ENCODE measurements at regions not wholly inside any gene's neighbourhood (a gene's known extent, or its start where the extent isn't known, plus 50 kb on each side); places are given as distances from the start of the nearest gene placed in this dataset.

- H2BK5ac ChIP-seq (ENCODE audit: low read depth, low read length, poor library complexity, severe bottlenecking) = no peak overlapping the region
- H3K4ac ChIP-seq (ENCODE audit: low read depth in 1 of 2, low read length in 2 of 2) = no peak overlapping the region
- H2AFZ ChIP-seq (ENCODE audit: low read depth, low read length) = no peak overlapping the region
- peaks cover 2% of the 10 kb centered on the region for H3K4me1 ChIP-seq (ENCODE audit: control insufficient read depth, insufficient read depth, low read depth, low read length)
- H3K23ac ChIP-seq (ENCODE audit: low read length in 2 of 2) = no peak overlapping the region
- WGBS = 71% methylated on average over 3 of the region's 7 CpGs
- H3K27ac ChIP-seq (ENCODE audit: low read length, poor library complexity, severe bottlenecking) = no peak overlapping the region
- H2BK15ac ChIP-seq (ENCODE audit: low read depth, poor library complexity, severe bottlenecking) = no peak overlapping the region
- H3K9me3 ChIP-seq (ENCODE audit: control insufficient read depth, low read length) = no peaks in the 10 kb centered on the region
- no peak overlapping the region for H3K9ac ChIP-seq (ENCODE audit: low read length)
- H4K91ac ChIP-seq (ENCODE audit: low read length) = no peak overlapping the region
- no peak overlapping the region for H4K8ac ChIP-seq (ENCODE audit: low read length)
- no peaks in the 10 kb centered on the region for H3K79me1 ChIP-seq (replicated peaks; ENCODE audit: low read length, poor library complexity, severe bottlenecking)
- no peak overlapping the region for H3K4me2 ChIP-seq (ENCODE audit: low read length, poor library complexity, severe bottlenecking)
- H2BK12ac ChIP-seq (ENCODE audit: low read length in 2 of 2) = no peak overlapping the region
- no peak for DNase-seq
- no peak overlapping the region for H3K18ac ChIP-seq (ENCODE audit: low read depth in 1 of 2, low read length in 2 of 2)
- H2AK5ac ChIP-seq (ENCODE audit: low read length, severe bottlenecking) = no peak overlapping the region
- H3K36me3 ChIP-seq (ENCODE audit: control insufficient read depth in 1 of 2, insufficient read depth in 2 of 2, low read depth in 1 of 2, low read length in 2 of 2) = no peaks in the 10 kb centered on the region
- H3K4me3 ChIP-seq (ENCODE audit: insufficient read depth in 1 of 2, low read depth in 1 of 2, low read length in 2 of 2) = no peak overlapping the region
- no peak overlapping the region for H3K14ac ChIP-seq (ENCODE audit: low read length in 2 of 2)
- no peak overlapping the region for H2BK120ac ChIP-seq (ENCODE audit: low read depth, low read length)
- H3K27me3 ChIP-seq (ENCODE audit: control insufficient read depth in 1 of 2, insufficient read depth in 1 of 2, low read length in 2 of 2) = no peaks in the 10 kb centered on the region
Measured at GRCh38 chr10:118213436-118213835, 128.7 kb downstream of the FAM204A start.

DNA sequence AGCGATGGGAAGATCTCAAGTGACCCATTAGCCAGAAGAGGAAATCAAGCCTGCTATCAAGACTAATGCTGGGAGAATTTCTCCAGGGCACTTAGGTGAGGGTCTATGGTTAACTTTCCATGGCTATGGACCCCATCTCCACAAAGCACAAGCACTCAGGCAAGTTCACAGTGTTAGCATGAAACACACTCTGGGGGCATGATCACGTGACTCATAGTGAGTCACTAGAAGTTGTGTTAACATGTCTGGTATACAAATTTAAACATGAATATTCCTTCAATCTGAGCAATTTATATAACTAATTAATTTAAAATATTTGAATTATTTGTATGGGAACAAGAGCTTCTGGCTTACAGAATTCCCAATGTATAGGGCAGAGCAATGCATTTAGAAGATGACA lies 131.8 kb downstream of the FAM204A start:
- no peak overlapping the region for H2BK15ac ChIP-seq (ENCODE audit: low read depth, poor library complexity, severe bottlenecking)
- H3K9me3 ChIP-seq (ENCODE audit: control insufficient read depth, low read length) = no peaks in the 10 kb centered on the region
- no peak overlapping the region for H4K91ac ChIP-seq (ENCODE audit: low read length)
- H2AFZ ChIP-seq (ENCODE audit: low read depth, low read length) = no peak overlapping the region
- no peak overlapping the region for H3K23ac ChIP-seq (ENCODE audit: low read length in 2 of 2)
- no peak overlapping the region for H2BK12ac ChIP-seq (ENCODE audit: low read length in 2 of 2)
- H3K36me3 ChIP-seq (ENCODE audit: control insufficient read depth in 1 of 2, insufficient read depth in 2 of 2, low read depth in 1 of 2, low read length in 2 of 2) = no peaks in the 10 kb centered on the region
- H3K18ac ChIP-seq (ENCODE audit: low read depth in 1 of 2, low read length in 2 of 2) = no peak overlapping the region
- H3K27ac ChIP-seq (ENCODE audit: low read length, poor library complexity, severe bottlenecking) = no peak overlapping the region
- H3K4me3 ChIP-seq (ENCODE audit: insufficient read depth in 1 of 2, low read depth in 1 of 2, low read length in 2 of 2) = no peak overlapping the region
- H3K9ac ChIP-seq (ENCODE audit: low read length) = no peak overlapping the region
- H2AK5ac ChIP-seq (ENCODE audit: low read length, severe bottlenecking) = no peak overlapping the region
- no peaks in the 10 kb centered on the region for H3K27me3 ChIP-seq (ENCODE audit: control insufficient read depth in 1 of 2, insufficient read depth in 1 of 2, low read length in 2 of 2)
- peak; percentile 2 for DNase-seq
- H3K4me2 ChIP-seq (ENCODE audit: low read length, poor library complexity, severe bottlenecking) = no peak overlapping the region
- peaks cover 2% of the 10 kb centered on the region for H3K4me1 ChIP-seq (ENCODE audit: control insufficient read depth, insufficient read depth, low read depth, low read length)
- no peak overlapping the region for H3K4ac ChIP-seq (ENCODE audit: low read depth in 1 of 2, low read length in 2 of 2)
- no peak overlapping the region for H3K14ac ChIP-seq (ENCODE audit: low read length in 2 of 2)
- no peak overlapping the region for H2BK120ac ChIP-seq (ENCODE audit: low read depth, low read length)
- WGBS = 88% methylated on average over 1 of the region's 2 CpGs
- no peak overlapping the region for H4K8ac ChIP-seq (ENCODE audit: low read length)
- no peaks in the 10 kb centered on the region for H3K79me1 ChIP-seq (replicated peaks; ENCODE audit: low read length, poor library complexity, severe bottlenecking)
- H2BK5ac ChIP-seq (ENCODE audit: low read depth, low read length, poor library complexity, severe bottlenecking) = no peak overlapping the region

- H3K4me2 ChIP-seq (ENCODE audit: low read length, poor library complexity, severe bottlenecking) = no peak overlapping the region
- H3K9ac ChIP-seq (ENCODE audit: low read length) = no peak overlapping the region
- no peak overlapping the region for H2AFZ ChIP-seq (ENCODE audit: low read depth, low read length)
- no peak overlapping the region for H2BK5ac ChIP-seq (ENCODE audit: low read depth, low read length, poor library complexity, severe bottlenecking)
- H3K9me3 ChIP-seq (ENCODE audit: control insufficient read depth, low read length) = no peaks in the 10 kb centered on the region
- H2BK15ac ChIP-seq (ENCODE audit: low read depth, poor library complexity, severe bottlenecking) = no peak overlapping the region
- WGBS = 84% methylated on average over 4 of the region's 4 CpGs
- H2AK5ac ChIP-seq (ENCODE audit: low read length, severe bottlenecking) = no peak overlapping the region
- no peak for DNase-seq
- peaks cover 2% of the 10 kb centered on the region for H3K4me1 ChIP-seq (ENCODE audit: control insufficient read depth, insufficient read depth, low read depth, low read length)
- no peak overlapping the region for H3K4ac ChIP-seq (ENCODE audit: low read depth in 1 of 2, low read length in 2 of 2)
- no peak overlapping the region for H4K91ac ChIP-seq (ENCODE audit: low read length)
- no peak overlapping the region for H2BK12ac ChIP-seq (ENCODE audit: low read length in 2 of 2)
- no peak overlapping the region for H3K23ac ChIP-seq (ENCODE audit: low read length in 2 of 2)
- H3K79me1 ChIP-seq (replicated peaks; ENCODE audit: low read length, poor library complexity, severe bottlenecking) = no peaks in the 10 kb centered on the region
- no peak overlapping the region for H3K27ac ChIP-seq (ENCODE audit: low read length, poor library complexity, severe bottlenecking)
- no peaks in the 10 kb centered on the region for H3K36me3 ChIP-seq (ENCODE audit: control insufficient read depth in 1 of 2, insufficient read depth in 2 of 2, low read depth in 1 of 2, low read length in 2 of 2)
- H3K18ac ChIP-seq (ENCODE audit: low read depth in 1 of 2, low read length in 2 of 2) = no peak overlapping the region
- no peak overlapping the region for H3K4me3 ChIP-seq (ENCODE audit: insufficient read depth in 1 of 2, low read depth in 1 of 2, low read length in 2 of 2)
- no peak overlapping the region for H4K8ac ChIP-seq (ENCODE audit: low read length)
- no peaks in the 10 kb centered on the region for H3K27me3 ChIP-seq (ENCODE audit: control insufficient read depth in 1 of 2, insufficient read depth in 1 of 2, low read length in 2 of 2)
- no peak overlapping the region for H2BK120ac ChIP-seq (ENCODE audit: low read depth, low read length)
- H3K14ac ChIP-seq (ENCODE audit: low read length in 2 of 2) = no peak overlapping the region
Measured at GRCh38 chr10:118209215-118209614, 132.9 kb downstream of the FAM204A start.

DNA sequence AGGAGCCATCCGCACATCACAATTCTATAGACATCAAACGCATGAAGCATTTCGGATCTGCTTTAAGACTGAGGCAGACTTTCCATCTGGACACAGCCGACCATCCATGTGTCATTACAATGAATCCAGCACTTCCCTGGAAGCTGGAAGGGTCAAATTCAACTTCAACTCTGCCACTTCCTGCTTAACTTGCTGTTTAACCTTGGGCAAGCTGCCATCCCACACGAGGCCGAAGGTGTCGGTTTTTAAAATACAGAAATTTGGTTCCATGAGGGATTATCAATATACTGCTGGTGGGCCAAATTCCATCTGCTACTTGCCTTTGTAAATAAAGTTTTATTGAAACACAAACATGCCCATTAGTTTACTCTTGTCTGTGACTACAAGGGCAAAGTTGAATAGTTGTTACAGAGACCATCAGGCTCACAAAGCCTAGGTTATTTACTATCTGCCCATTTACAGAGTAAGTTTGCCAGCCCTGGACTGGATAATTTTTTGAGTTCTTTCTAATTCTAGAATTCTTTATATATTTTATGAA lies 134.6 kb downstream of the FAM204A start:
- Histone ChIP-seq H4K91ac (ENCODE audit: low read length) (no peak overlapping the region), H3K27ac (ENCODE audit: low read length, poor library complexity, severe bottlenecking) (no peak overlapping the region), H3K4me3 (ENCODE audit: insufficient read depth in 1 of 2, low read depth in 1 of 2, low read length in 2 of 2) (no peak overlapping the region), H3K4me1 (ENCODE audit: control insufficient read depth, insufficient read depth, low read depth, low read length) (peaks cover 2% of the 10 kb centered on the region), H3K23ac (ENCODE audit: low read length in 2 of 2) (no peak overlapping the region), H2BK5ac (ENCODE audit: low read depth, low read length, poor library complexity, severe bottlenecking) (no peak overlapping the region), H3K36me3 (ENCODE audit: control insufficient read depth in 1 of 2, insufficient read depth in 2 of 2, low read depth in 1 of 2, low read length in 2 of 2) (no peaks in the 10 kb centered on the region), H3K4me2 (ENCODE audit: low read length, poor library complexity, severe bottlenecking) (no peak overlapping the region), H3K27me3 (ENCODE audit: control insufficient read depth in 1 of 2, insufficient read depth in 1 of 2, low read length in 2 of 2) (no peaks in the 10 kb centered on the region), H2BK120ac (ENCODE audit: low read depth, low read length) (no peak overlapping the region), H4K8ac (ENCODE audit: low read length) (no peak overlapping the region), H2BK12ac (ENCODE audit: low read length in 2 of 2) (no peak overlapping the region), H3K4ac (ENCODE audit: low read depth in 1 of 2, low read length in 2 of 2) (no peak overlapping the region), H3K79me1 (replicated peaks; ENCODE audit: low read length, poor library complexity, severe bottlenecking) (no peaks in the 10 kb centered on the region), H2AFZ (ENCODE audit: low read depth, low read length) (no peak overlapping the region), H3K14ac (ENCODE audit: low read length in 2 of 2) (no peak overlapping the region), H3K9me3 (ENCODE audit: control insufficient read depth, low read length) (no peaks in the 10 kb centered on the region), H3K18ac (ENCODE audit: low read depth in 1 of 2, low read length in 2 of 2) (no peak overlapping the region), H3K9ac (ENCODE audit: low read length) (no peak overlapping the region), H2BK15ac (ENCODE audit: low read depth, poor library complexity, severe bottlenecking) (no peak overlapping the region), H2AK5ac (ENCODE audit: low read length, severe bottlenecking) (no peak overlapping the region)
- WGBS = 81% methylated on average over 4 of the region's 7 CpGs
- no peak for DNase-seq
